Tibial nerve (tissue), 3 donors: ENCODE measurements at regions not wholly inside any gene's neighbourhood (a gene's known extent, or its start where the extent isn't known, plus 50 kb on each side); places are given as distances from the start of the nearest gene placed in this dataset.

ENCODE experiments used
- CTCF ChIP-seq, 5 experiments: fragments of 200-600 bp in 3 of 5; fragments of 450-650 bp in 2 of 5; sonication (generic) in 3 of 5; IDR thresholded peaks; one replicate each; pipeline ENCODE4 v1.5.1; 2016 to 2019; ENCODE audit warnings: antibody characterized with exemption in 5 of 5, mild to moderate bottlenecking in 3 of 5, moderate library complexity in 2 of 5
- POLR2A ChIP-seq, 2 donors: fragments of 450-650 bp; IDR thresholded peaks; one replicate each; pipeline ENCODE4 v1.6.1; 2017; ENCODE audit warnings: antibody characterized with exemption in 2 of 2, mild to moderate bottlenecking in 2 of 2, moderate library complexity in 2 of 2

GRCh38 chr4:20026456-20026855 lies 225.2 kb upstream of the SLIT2 start:
- no peak for TF ChIP-seq CTCF (IDR thresholded peaks at IDR 0.05)
- no peak for TF ChIP-seq POLR2A (IDR thresholded peaks at IDR 0.05)
